ENCODE measurements at regions not wholly inside any gene's neighbourhood (a gene's known extent, or its start where the extent isn't known, plus 50 kb on each side); places are given as distances from the start of the nearest gene placed in this dataset.

DNA sequence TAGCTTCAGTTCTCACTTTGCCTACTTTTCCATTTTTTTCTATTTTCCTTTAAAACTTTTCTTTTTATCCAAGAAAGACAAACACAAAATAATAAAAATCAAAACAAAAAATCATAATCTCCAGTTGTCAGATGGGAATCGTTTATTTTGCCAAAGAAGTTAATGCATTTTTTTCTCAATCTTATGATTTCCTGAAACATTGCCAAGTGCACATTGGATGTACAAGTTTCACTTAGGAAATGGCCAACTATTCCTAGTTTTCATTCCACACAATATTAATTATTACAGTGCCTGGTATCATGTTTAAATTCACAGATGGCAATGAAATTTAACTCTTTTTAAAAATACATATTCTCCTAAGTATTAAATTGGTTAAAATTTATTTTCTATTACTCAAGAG, 1050.5 kb downstream of the TTLL7 start:
- no TSS peak for BruUV-seq (replicated peaks)
- Mint-ChIP-seq H3K27ac (ENCODE audit: unreplicated experiment) (no peak overlapping the region), H3K27me3 (ENCODE audit: unreplicated experiment) (no peaks in the 10 kb centered on the region), H3K4me1 (ENCODE audit: low read depth, unreplicated experiment) (no peaks in the 10 kb centered on the region), H3K4me3 (ENCODE audit: low read depth, unreplicated experiment) (no peak overlapping the region), H3K36me3 (ENCODE audit: insufficient read depth, unreplicated experiment) (no peaks in the 10 kb centered on the region), H3K9me3 (ENCODE audit: low read depth, unreplicated experiment) (no peaks in the 10 kb centered on the region)
- CTCF ChIA-PET = no interaction called here
- intact Hi-C loops (cut with micrococcal nuclease; ENCODE audit: unreplicated experiment) = no loop called here
- TF ChIP-seq CTCF (IDR thresholded peaks at IDR 0.05; ENCODE audit: unreplicated experiment) = no peak
- DNase-seq = no peak

DNA sequence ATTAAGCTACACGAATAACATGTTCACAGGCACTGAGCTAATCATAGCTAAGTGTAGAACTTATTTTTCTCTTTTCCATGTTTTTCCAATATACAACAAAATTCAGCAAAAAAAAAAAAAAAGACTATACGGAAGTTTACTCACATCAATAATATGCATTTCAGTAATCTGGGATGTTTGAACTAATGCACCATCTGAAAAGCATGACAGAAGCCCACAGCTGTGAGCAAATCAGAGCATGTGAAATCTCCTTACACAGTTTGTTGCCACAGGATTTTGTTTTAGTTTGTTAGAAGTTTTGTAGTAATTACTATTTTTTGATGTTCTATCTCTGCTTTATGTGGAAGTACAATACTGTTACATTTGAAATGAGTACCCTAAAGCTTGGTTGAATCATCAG, 1051.7 kb downstream of the TTLL7 start:
- BruUV-seq (replicated peaks) = no TSS peak
- CTCF ChIA-PET = no interaction called here

DNA sequence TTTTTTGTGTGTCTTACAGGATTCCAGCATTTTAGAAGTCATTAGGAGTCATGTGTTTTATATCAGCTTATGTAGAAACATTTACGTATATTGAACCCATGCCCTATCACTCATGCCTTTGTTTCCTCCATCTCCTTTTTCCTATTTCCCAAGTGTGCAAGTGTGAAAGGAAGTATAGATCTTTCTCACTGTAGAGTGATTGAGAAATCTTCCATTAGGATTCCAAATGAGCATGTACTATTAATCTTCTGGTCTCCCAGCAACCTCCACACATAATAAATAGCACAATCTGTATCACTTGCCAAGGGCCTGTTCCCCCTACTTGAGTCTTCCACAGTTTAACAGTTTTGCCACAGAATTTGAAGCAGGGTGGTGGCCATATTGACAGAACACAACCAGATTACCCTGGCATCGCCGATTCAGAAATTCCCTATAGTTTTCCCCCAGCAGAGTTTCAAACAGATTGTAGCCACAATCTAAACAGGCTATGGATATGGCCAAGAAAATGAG, 1052.8 kb downstream of the TTLL7 start:
- no peak for TF ChIP-seq CTCF (IDR thresholded peaks at IDR 0.05; ENCODE audit: unreplicated experiment)
- Mint-ChIP-seq H3K27me3 (ENCODE audit: unreplicated experiment) (no peaks in the 10 kb centered on the region), H3K36me3 (ENCODE audit: insufficient read depth, unreplicated experiment) (no peaks in the 10 kb centered on the region), H3K9me3 (ENCODE audit: low read depth, unreplicated experiment) (no peaks in the 10 kb centered on the region), H3K4me1 (ENCODE audit: low read depth, unreplicated experiment) (no peaks in the 10 kb centered on the region), H3K27ac (ENCODE audit: unreplicated experiment) (no peak overlapping the region), H3K4me3 (ENCODE audit: low read depth, unreplicated experiment) (no peak overlapping the region)
- no peak for DNase-seq
- CTCF ChIA-PET = interaction anchor here (0.6 kb wide), 1 partner anchor 73 kb away, joined by 7 read pairs; no protein-coding TSS in a partner anchor
- intact Hi-C loops (cut with micrococcal nuclease; ENCODE audit: unreplicated experiment) = no loop called here
- no TSS peak for BruUV-seq (replicated peaks)

More for the DNA sequence above, 1051.7 kb downstream of the TTLL7 start:
- no peak overlapping the region for H3K4me3 Mint-ChIP-seq (ENCODE audit: low read depth, unreplicated experiment)
- H3K4me1 Mint-ChIP-seq (ENCODE audit: low read depth, unreplicated experiment) = no peaks in the 10 kb centered on the region
- intact Hi-C loops (cut with micrococcal nuclease; ENCODE audit: unreplicated experiment) = no loop called here
- H3K9me3 Mint-ChIP-seq (ENCODE audit: low read depth, unreplicated experiment) = no peaks in the 10 kb centered on the region
- no peak for TF ChIP-seq CTCF (IDR thresholded peaks at IDR 0.05; ENCODE audit: unreplicated experiment)
- H3K27me3 Mint-ChIP-seq (ENCODE audit: unreplicated experiment) = no peaks in the 10 kb centered on the region
- H3K36me3 Mint-ChIP-seq (ENCODE audit: insufficient read depth, unreplicated experiment) = no peaks in the 10 kb centered on the region
- no peak overlapping the region for H3K27ac Mint-ChIP-seq (ENCODE audit: unreplicated experiment)
- no peak for DNase-seq

DNA sequence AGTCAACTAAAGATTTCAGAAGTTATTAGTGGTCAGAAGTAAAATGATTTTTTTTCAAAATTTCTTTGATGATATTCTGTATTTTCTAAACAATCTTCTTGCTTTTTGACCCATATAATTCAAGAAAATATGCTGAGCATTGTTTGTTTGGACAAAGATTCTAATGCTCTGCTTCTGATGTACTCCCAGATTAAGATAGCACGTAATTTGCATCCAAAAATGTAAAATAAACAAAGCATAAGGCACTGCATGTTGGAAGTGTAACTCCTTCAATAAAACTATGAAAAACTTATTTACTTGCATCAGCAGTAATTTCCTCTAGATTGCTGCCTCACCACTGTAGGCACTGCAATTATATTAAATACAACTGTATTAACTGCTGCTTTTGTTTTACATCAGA, 1054.1 kb downstream of the TTLL7 start:
- TF ChIP-seq CTCF (IDR thresholded peaks at IDR 0.05; ENCODE audit: unreplicated experiment) = no peak
- no peak overlapping the region for H3K27ac Mint-ChIP-seq (ENCODE audit: unreplicated experiment)
- H3K4me1 Mint-ChIP-seq (ENCODE audit: low read depth, unreplicated experiment) = no peaks in the 10 kb centered on the region
- H3K4me3 Mint-ChIP-seq (ENCODE audit: low read depth, unreplicated experiment) = no peak overlapping the region
- DNase-seq = no peak
- BruUV-seq (replicated peaks) = no TSS peak
- H3K27me3 Mint-ChIP-seq (ENCODE audit: unreplicated experiment) = no peaks in the 10 kb centered on the region
- CTCF ChIA-PET = no interaction called here
- intact Hi-C loops (cut with micrococcal nuclease; ENCODE audit: unreplicated experiment) = no loop called here
- H3K9me3 Mint-ChIP-seq (ENCODE audit: low read depth, unreplicated experiment) = no peaks in the 10 kb centered on the region
- H3K36me3 Mint-ChIP-seq (ENCODE audit: insufficient read depth, unreplicated experiment) = no peaks in the 10 kb centered on the region
